BLaER1 (cell line): ENCODE measurements at regions not wholly inside any gene's neighbourhood (a gene's known extent, or its start where the extent isn't known, plus 50 kb on each side); places are given as distances from the start of the nearest gene placed in this dataset.

ENCODE experiments used
- H3K27ac ChIP-seq: shearing (Covaris generic); formaldehyde crosslinking; 2 replicates; pipeline ENCODE4 v1.8.1; 2022
- H3K27me3 ChIP-seq: shearing (Covaris generic); formaldehyde crosslinking; 2 replicates; pipeline ENCODE4 v1.8.1; 2022
- H3K36me3 ChIP-seq: shearing (Covaris generic); formaldehyde crosslinking; 2 replicates; pipeline ENCODE4 v1.8.1; 2022
- H3K4me1 ChIP-seq: shearing (Covaris generic); formaldehyde crosslinking; 2 replicates; pipeline ENCODE4 v1.8.1; 2022
- H3K4me2 ChIP-seq: shearing (Covaris generic); formaldehyde crosslinking; 2 replicates; pipeline ENCODE4 v1.8.1; 2022
- H3K4me3 ChIP-seq: shearing (Covaris generic); formaldehyde crosslinking; 2 replicates; pipeline ENCODE4 v1.8.1; 2022
- H3K9ac ChIP-seq: shearing (Covaris generic); formaldehyde crosslinking; 2 replicates; pipeline ENCODE4 v1.8.1; 2022
- H3K9me3 ChIP-seq: shearing (Covaris generic); formaldehyde crosslinking; 2 replicates; pipeline ENCODE4 v1.8.1; 2022
- H4K20me1 ChIP-seq: shearing (Covaris generic); formaldehyde crosslinking; 2 replicates; pipeline ENCODE4 v1.8.1; 2022
- Cebpa-rat ChIP-seq: shearing (Covaris generic); IDR thresholded peaks from 2 replicates; pipeline ENCODE4 v1.8.1; 2022

GRCh38 chr5:5638211-5638610 is 215.7 kb downstream of the ICE1 start:
- Histone ChIP-seq H3K9ac (no peak overlapping the region), H3K9me3 (no peaks in the 10 kb centered on the region), H4K20me1 (no peaks in the 10 kb centered on the region), H3K27ac (no peak overlapping the region), H3K4me1 (no peaks in the 10 kb centered on the region; the same call in 1 of the 2 replicates), H3K36me3 (no peaks in the 10 kb centered on the region), H3K4me2 (no peak overlapping the region), H3K4me3 (no peak overlapping the region), H3K27me3 (no peaks in the 10 kb centered on the region)
- no peak for TF ChIP-seq Cebpa-rat

DNA sequence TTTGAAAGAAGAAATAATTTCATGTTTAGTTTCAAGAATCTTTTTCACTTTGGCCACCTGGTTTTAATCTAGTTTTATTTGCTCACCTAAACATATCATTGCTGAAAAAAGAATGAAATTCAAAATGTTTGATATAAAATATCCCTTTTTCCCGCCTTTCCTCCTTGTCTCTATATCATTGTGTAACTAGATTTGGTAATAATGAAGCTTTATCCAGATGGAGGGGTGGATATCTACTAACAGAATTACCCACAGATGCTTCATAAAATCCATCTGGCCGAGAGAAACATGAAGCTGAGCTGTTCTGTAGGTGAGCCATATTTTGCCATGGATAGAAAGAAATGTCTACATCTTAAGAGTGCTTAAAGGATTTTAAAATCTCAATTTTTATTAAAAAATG is 214.7 kb downstream of the ICE1 start:
- Histone ChIP-seq H3K27ac (no peak overlapping the region), H3K9ac (no peak overlapping the region), H3K4me1 (no peaks in the 10 kb centered on the region; the same call in 1 of the 2 replicates), H3K4me3 (no peak overlapping the region), H3K4me2 (no peak overlapping the region), H4K20me1 (no peaks in the 10 kb centered on the region), H3K9me3 (no peaks in the 10 kb centered on the region; the same call in 1 of the 2 replicates), H3K27me3 (no peaks in the 10 kb centered on the region), H3K36me3 (no peaks in the 10 kb centered on the region)
- no peak for TF ChIP-seq Cebpa-rat

GRCh38 chr5:5634817-5635216 is 212.3 kb downstream of the ICE1 start:
- Histone ChIP-seq H3K27ac (no peak overlapping the region), H3K4me1 (no peaks in the 10 kb centered on the region; the same call in 1 of the 2 replicates), H4K20me1 (no peaks in the 10 kb centered on the region), H3K4me3 (no peak overlapping the region), H3K9ac (no peak overlapping the region), H3K27me3 (no peaks in the 10 kb centered on the region), H3K9me3 (no peaks in the 10 kb centered on the region; the same call in 1 of the 2 replicates), H3K36me3 (no peaks in the 10 kb centered on the region), H3K4me2 (no peak overlapping the region)
- no peak for TF ChIP-seq Cebpa-rat

DNA sequence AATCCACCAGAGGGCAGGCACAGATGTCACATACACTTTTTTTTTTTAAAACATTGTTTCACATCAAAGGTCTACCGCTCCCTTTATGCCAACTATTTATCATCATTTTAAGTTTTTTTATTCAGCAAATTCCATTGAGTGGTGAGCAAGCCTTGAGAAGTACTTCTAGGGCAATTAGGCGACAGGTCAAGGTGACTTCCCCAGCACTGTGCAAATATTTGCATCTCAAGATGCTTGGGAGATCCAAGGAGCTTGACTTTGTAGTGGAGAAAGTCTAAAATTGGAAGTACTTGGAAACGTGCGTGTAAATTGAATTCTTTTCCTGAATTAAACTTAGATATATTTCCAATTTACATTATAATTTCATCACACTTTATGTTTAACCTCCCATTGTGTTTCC is 211.1 kb downstream of the ICE1 start:
- Histone ChIP-seq H3K9ac (no peak overlapping the region), H3K4me1 (no peaks in the 10 kb centered on the region; the same call in 1 of the 2 replicates), H3K9me3 (no peaks in the 10 kb centered on the region; the same call in 1 of the 2 replicates), H3K4me2 (no peak overlapping the region), H3K36me3 (no peaks in the 10 kb centered on the region), H3K4me3 (no peak overlapping the region), H3K27me3 (no peaks in the 10 kb centered on the region), H4K20me1 (no peaks in the 10 kb centered on the region), H3K27ac (no peak overlapping the region)
- no peak for TF ChIP-seq Cebpa-rat

- Histone ChIP-seq H3K4me1 (no peaks in the 10 kb centered on the region; the same call in 1 of the 2 replicates), H3K9ac (no peak overlapping the region), H4K20me1 (no peaks in the 10 kb centered on the region), H3K4me2 (no peak overlapping the region), H3K9me3 (no peaks in the 10 kb centered on the region; the same call in 1 of the 2 replicates), H3K27ac (no peak overlapping the region), H3K4me3 (no peak overlapping the region), H3K27me3 (no peaks in the 10 kb centered on the region), H3K36me3 (no peaks in the 10 kb centered on the region)
- TF ChIP-seq Cebpa-rat = no peak
These were observed 210.2 kb downstream of the ICE1 start for GRCh38 chr5:5632678-5633077.

- no peak overlapping the region for H3K27ac ChIP-seq
- H3K4me1 ChIP-seq = no peaks in the 10 kb centered on the region
- no peaks in the 10 kb centered on the region for H3K27me3 ChIP-seq
- no peak for TF ChIP-seq Cebpa-rat
- H4K20me1 ChIP-seq = no peaks in the 10 kb centered on the region
- peaks cover 9% of the 10 kb centered on the region for H3K9me3 ChIP-seq
- no peak overlapping the region for H3K4me2 ChIP-seq
- H3K4me3 ChIP-seq = no peak overlapping the region
- H3K36me3 ChIP-seq = no peaks in the 10 kb centered on the region
- H3K9ac ChIP-seq = no peak overlapping the region
These were observed 207.1 kb downstream of the ICE1 start for GRCh38 chr5:5629607-5629978.

DNA sequence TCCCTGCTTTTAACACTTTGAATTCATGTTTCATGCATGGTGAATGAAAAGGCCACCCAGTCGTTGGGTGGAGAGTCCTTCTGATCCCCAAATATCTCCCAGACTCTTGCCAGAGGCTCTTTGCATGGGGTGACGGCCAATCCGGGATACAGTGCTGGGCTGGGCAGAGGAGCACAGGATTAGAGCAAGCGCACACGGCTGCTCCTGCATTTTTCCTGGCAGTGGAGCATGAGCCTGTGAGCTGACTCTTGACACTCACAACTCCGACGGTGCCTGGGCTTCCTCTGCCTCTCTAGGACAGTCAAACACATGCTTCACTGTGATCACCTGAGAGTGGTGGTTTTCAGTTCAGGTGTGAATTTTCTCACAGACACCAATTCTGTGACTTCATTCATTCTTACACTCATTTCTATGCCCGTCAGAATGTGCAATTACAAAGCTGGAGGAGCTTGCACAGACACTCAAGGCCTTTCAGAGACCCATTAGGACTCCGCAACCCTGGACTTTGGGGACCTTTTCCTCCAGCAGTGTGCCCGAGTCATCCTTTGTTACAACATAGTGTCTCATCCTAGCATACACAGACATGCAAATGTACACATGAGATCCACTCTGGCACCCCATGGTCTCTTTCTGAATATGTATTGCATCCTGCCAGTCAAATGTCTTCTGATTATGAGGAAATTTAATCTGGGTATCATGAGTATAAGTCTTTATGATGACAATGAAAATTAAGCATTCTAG is 206.6 kb downstream of the ICE1 start:
- H3K9ac ChIP-seq = no peak overlapping the region
- no peak overlapping the region for H3K4me3 ChIP-seq
- no peak overlapping the region for H3K27ac ChIP-seq
- no peak overlapping the region for H3K4me2 ChIP-seq
- no peaks in the 10 kb centered on the region for H3K4me1 ChIP-seq
- H3K36me3 ChIP-seq = no peaks in the 10 kb centered on the region
- no peaks in the 10 kb centered on the region for H4K20me1 ChIP-seq
- no peaks in the 10 kb centered on the region for H3K27me3 ChIP-seq
- TF ChIP-seq Cebpa-rat = no peak
- peaks cover 14% of the 10 kb centered on the region for H3K9me3 ChIP-seq

DNA sequence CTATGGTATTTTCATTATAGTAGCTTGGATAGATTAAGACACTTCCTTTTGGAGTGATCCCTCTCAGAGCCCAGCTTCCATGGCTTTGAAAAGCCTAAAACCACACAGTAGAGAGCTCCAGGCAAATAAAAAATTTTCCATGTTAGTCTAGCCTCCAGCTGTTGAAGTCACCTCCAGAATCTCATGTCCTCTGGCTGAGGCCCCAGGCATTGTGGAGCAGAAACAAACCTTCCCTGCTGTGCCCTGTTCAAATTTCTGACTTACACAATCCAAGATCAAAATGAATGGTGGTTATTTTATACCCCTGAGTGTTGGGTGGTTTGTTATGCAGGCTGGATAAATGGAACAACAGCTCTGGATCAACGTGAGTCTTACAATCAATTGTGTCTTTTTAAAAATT is 203.9 kb downstream of the ICE1 start:
- Histone ChIP-seq H3K27me3 (no peaks in the 10 kb centered on the region), H4K20me1 (no peaks in the 10 kb centered on the region), H3K36me3 (no peaks in the 10 kb centered on the region), H3K9ac (no peak overlapping the region), H3K4me3 (no peak overlapping the region), H3K9me3 (peaks cover 33% of the 10 kb centered on the region), H3K4me2 (no peak overlapping the region), H3K27ac (no peak overlapping the region), H3K4me1 (no peaks in the 10 kb centered on the region)
- no peak for TF ChIP-seq Cebpa-rat

GRCh38 chr5:5625491-5625890 is 203.0 kb downstream of the ICE1 start:
- Histone ChIP-seq H3K9me3 (peaks cover 33% of the 10 kb centered on the region), H3K4me3 (no peak overlapping the region), H3K27me3 (no peaks in the 10 kb centered on the region), H3K27ac (no peak overlapping the region), H3K4me2 (no peak overlapping the region), H3K4me1 (no peaks in the 10 kb centered on the region), H3K9ac (no peak overlapping the region), H3K36me3 (no peaks in the 10 kb centered on the region), H4K20me1 (no peaks in the 10 kb centered on the region)
- TF ChIP-seq Cebpa-rat = no peak

DNA sequence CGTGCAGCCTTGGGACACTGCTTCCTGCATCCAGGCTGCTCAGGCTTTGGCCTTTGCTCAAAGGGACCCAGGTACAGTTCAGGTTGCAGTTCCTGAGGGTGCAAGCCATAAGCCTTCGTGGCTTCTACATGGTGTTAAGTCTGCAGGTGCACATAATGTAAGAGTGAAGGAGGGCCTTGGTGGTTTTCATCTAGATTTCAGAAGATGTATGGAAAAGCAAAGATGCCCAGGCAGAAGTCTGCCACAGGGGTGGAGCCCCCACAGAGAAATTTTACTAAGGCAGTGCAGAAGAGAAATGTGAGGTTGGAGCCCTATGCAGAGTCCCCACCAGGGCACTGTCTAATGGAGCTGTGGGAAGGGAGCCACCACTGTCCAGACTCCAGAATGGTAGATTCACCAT is 200.9 kb downstream of the ICE1 start:
- H3K4me1 ChIP-seq = no peaks in the 10 kb centered on the region
- no peak for TF ChIP-seq Cebpa-rat
- H3K36me3 ChIP-seq = no peaks in the 10 kb centered on the region
- H4K20me1 ChIP-seq = no peaks in the 10 kb centered on the region
- H3K9me3 ChIP-seq = peaks cover 33% of the 10 kb centered on the region
- no peak overlapping the region for H3K4me3 ChIP-seq
- no peak overlapping the region for H3K27ac ChIP-seq
- no peaks in the 10 kb centered on the region for H3K27me3 ChIP-seq
- no peak overlapping the region for H3K9ac ChIP-seq
- no peak overlapping the region for H3K4me2 ChIP-seq

- Histone ChIP-seq H3K27me3 (no peaks in the 10 kb centered on the region), H3K27ac (no peak overlapping the region), H3K36me3 (no peaks in the 10 kb centered on the region), H3K4me3 (no peak overlapping the region), H3K9ac (no peak overlapping the region), H3K9me3 (peaks cover 33% of the 10 kb centered on the region), H3K4me1 (no peaks in the 10 kb centered on the region), H3K4me2 (no peak overlapping the region), H4K20me1 (no peaks in the 10 kb centered on the region)
- TF ChIP-seq Cebpa-rat = no peak
These were observed 200.3 kb downstream of the ICE1 start for GRCh38 chr5:5622806-5623205.
